ENCODE measurements at regions not wholly inside any gene's neighbourhood (a gene's known extent, or its start where the extent isn't known, plus 50 kb on each side); places are given as distances from the start of the nearest gene placed in this dataset.

DNA sequence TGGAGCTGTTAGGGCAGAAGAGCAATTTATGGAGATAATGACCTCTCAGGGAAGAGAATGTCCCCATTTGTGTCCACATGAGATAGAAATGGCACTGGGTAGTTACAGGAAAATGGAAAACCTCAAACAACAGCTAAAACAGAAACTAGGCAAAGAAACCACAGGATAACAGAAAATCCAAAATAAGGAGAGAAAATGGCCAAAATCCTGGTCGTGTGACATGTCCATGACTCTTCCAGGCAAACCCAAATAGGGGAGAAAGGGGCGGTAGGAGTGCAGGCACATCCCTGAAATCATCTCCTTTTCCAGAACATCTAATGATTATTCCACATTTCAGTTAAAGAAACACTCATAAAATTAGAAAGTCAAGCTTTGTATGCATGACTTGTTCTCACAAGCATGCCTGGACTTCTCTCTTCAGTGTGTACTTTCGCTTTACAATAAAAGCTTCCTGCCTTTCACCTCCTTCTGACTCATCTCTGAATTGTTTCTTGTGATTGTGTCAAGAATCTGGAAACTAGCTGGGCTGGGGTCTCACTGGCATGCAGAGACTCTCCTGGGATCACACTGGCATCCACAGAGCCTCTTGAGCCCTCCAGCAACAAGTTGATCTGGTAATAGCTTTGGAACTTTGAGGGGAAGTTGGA is 171.4 kb upstream of the ZP4 start:
- DNase-seq = no peak

DNA sequence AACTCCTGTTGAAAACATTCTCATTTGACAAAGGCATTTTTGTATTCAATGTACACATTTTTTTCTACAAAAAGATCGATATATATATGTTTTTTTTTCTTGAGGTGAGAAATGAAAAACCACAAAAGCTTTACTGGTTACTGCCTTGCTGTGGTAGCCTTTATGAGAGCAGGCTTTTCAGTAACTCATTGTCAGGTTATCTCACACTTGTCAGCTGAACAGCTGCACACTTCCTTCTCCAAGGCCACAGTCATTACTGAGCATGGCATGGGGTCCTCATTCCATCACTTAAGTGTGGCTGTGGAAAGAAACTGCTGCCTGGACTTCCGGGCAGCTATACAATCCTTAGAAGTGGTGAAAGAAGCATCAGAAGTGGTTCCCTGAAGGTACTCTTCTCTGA is 169.3 kb upstream of the ZP4 start:
- DNase-seq = no peak

GRCh38 chr1:238052496-238053266 is 162.0 kb upstream of the ZP4 start:
- no peak for DNase-seq

DNA sequence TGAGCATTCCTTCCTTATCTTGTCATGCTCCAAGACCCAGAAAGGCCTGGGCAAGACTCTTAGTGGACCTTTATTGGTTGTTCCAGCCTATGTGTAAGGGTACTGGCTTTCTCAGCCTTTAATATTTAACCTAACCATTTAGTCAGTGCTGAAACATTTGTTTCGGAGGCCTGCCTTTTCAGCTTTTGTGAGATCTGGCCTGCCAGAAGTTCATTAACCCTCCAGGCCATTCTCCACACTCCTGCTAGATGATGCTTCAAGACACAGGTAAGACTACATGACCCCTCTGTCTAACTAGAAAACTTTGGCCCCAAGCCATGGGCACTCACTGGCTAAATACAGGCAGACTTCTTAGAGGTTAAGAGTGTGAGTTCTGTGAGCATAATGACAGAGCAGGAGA is 138.4 kb upstream of the ZP4 start:
- no peak for DNase-seq

DNA sequence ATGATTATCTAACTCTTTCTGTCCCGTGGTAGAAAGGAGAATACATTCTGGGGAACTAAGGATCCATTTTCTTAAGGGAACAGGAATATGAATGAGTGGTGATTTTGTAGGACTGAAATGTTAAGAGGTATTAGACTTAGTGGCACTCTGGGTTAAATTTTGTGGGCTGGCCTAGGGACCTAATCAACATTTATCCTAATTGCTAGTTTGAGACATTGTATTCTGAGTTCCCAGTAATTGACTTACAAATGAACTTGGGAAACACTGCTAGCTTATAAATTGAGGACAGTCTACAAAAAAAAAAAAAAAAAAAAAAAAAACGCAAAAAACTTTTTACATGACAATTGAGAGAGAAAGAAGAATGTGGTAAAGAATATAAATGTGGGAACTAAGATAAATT is 136.6 kb upstream of the ZP4 start:
- DNase-seq = no peak

DNA sequence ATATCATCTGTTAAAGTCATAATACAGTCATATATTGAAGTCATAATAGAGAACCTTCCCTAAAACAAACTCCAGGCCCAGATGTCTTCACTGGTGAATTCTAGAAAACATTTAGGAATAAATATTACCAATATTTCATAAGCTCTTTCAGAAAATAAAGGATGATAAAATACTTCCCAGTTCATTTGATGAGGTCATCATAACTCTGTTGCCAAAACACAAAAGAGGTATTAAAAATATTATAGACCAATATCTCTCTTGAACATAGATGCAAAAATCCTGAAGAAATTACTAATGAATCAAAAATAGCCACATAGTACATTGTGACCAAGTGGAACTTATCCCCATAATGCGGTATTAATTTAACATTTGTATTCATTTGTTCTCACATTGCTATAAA is 132.4 kb upstream of the ZP4 start:
- no peak for DNase-seq

- DNase-seq = no peak
These were observed 127.5 kb upstream of the ZP4 start for GRCh38 chr1:238018214-238018613.

DNA sequence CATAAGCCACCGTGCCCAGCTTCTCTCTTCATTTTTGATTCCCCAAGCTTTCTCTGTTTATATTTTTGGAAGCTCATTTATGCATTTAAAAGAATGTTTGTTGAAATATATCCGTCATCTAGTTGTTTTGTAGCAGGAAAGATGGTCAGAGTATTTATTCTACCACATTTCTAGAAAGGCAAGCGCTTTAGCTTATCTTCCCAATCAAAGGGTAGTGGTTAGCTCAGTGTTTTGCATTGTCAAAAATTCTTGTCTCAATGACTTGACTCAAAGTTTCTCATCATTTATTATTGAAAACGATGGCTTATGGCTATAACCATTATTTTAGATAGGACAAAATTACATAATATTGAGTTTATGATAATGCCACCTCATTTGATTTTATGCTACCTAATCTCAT is 116.1 kb upstream of the ZP4 start:
- DNase-seq = no peak

DNA sequence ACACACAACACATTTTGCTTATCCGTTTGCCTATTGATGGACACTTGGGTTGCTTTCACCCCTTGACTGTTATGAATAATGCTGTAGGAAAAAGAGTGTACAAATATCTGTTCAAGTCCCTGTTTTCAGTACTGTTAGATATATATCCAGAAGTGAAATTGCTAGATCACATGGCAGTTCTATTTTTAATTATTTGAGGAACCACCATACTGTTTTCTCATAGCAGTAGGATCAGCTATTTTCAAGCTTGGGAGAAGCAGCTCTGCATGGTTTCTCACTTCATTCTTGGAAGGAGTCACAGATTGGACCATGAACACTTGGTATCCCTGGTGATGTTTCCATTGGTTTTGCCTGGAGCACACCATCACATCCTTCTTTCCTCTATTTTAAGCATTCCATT is 114.4 kb upstream of the ZP4 start:
- no peak for DNase-seq

- DNase-seq = no peak
These were observed 111.1 kb upstream of the ZP4 start for GRCh38 chr1:238001818-238002217.

GRCh38 chr1:237999426-238000052 is 108.8 kb upstream of the ZP4 start:
- no peak for DNase-seq

GRCh38 chr1:237998581-237998980 is 107.9 kb upstream of the ZP4 start:
- no peak for DNase-seq

- DNase-seq = no peak
These were observed 92.8 kb upstream of the ZP4 start for GRCh38 chr1:237983496-237983895.

DNA sequence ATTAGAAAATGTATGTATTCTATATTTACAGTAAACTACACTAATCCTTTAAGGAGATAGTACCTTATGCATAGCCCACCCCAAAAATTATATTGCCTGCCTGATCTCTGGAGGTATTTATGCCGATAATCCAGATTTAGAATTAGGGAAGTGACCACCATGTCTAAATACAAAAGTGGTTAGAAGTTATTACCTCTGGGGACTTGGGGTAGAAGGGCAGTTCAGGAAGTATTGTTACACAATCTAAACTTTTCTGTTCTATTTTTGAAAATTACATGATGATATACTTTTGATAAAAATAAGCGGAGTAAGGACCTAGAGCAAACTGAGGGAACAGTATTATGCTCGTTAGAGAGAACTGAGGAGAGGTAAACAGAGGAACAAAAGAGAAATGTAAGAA is 90.5 kb upstream of the ZP4 start:
- no peak for DNase-seq

- no peak for DNase-seq
These were observed 85.6 kb upstream of the ZP4 start for GRCh38 chr1:237976331-237976730.

DNA sequence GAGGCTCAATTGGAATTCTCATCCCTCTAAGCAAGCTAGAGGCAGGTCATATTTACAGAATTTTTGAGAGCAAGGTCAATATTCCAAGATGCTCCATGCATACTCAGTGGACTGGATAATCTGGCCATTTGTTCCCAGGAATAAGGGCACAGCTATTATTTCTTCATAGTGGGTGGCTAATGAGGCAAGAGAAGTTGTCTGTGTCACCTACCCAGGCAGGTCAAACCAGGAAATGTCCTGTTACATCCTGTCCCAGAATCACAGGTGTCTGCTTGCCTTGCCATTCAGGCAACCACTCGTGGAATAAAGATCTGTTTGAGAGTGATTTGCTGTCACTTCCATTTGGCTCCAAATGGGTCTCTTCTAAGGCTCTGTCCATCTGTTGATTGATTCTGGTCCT is 85.2 kb upstream of the ZP4 start:
- no peak for DNase-seq

GRCh38 chr1:237975376-237975775 is 84.7 kb upstream of the ZP4 start:
- DNase-seq = no peak

GRCh38 chr1:237972186-237972585 is 81.5 kb upstream of the ZP4 start:
- no peak for DNase-seq

DNA sequence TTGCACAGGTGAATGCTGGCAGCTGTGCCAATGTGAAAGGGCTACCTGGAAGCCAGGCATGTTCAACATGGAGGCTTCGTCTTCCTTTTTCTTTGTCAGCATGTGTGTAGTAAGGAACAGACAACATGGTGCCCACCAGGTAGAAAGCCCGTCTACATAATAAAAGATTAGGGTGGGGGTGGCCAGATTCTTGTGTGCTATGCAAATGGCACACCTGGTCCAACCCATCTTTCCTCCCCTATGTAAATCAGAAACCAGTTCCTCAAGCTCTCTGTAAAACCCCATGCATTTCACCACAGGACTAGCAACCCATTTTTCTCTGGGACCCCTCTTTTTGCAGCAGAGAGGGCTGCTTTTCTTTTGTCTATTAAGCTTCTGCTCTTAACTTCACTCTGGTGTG is 72.3 kb upstream of the ZP4 start:
- no peak for DNase-seq

DNA sequence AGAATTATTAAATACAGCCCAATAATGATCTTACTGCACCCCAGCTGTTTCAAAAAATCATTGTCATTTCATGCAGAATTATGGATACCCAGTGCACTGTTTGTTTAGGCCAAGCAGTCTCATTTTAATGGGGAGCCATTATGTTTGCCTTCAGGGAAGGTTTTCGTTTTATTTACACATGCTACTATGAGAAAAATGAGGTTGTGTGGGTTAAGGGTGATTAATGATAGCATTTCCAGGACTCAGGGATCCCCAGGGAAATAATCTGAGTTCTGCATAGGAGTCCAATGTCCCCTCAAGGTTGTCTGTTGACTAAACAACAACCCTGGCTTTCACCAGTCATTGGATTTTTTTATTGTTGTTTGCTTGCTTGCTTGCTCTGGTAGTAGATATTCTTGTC is 71.0 kb upstream of the ZP4 start:
- DNase-seq = no peak

DNA sequence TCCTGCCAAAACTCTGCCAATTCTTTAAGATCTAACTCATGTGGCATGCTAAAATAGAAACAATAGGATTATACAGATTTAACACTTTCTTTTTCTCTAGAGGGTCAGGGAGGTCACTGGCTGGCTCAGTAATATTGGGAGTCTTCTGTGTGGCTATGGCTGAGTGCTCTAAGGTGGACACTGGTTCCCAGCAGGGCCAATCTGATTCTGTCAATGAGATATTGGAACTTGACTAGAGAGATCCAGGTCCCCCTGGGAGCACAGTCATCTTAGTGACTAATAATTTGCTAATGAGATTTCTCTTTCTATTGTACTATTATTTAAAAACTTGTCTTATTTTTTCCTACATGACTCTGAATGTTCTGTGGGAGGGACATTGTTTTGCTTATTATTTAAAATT is 69.1 kb upstream of the ZP4 start:
- DNase-seq = no peak

DNA sequence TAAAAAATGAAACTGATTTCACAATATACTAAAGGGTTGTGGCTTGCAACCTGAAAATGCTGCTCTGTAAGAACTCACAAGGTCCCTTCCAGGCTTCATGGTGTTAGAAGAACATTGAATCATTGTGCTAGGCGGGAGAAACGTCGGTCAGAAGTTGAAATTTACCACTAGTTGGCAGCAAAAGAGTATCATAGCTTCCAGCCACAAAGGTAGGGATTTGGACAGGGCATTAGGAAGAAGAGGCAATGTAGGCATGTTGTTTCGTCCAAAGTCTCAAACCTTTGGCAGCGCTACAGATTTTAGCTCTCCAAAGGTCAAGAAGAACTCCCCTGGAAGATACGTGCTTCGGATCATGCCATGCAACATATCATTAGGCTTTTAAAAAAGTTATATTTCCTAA is 62.5 kb upstream of the ZP4 start:
- peak; percentile 33 for DNase-seq

Data from OCI-M1 (cell line).